Heart right ventricle (tissue), 16 donors: ENCODE measurements at regions not wholly inside any gene's neighbourhood (a gene's known extent, or its start where the extent isn't known, plus 50 kb on each side); places are given as distances from the start of the nearest gene placed in this dataset.
A peak's percentile ranks its signal among the peaks of the same experiment; 100 is the strongest.

Source experiments
- ATAC-seq, 8 donors: fragments of 200-7000 bp; cut with Tn5 transposase; one replicate each; pipeline ENCODE4 v1.9.1; 2020; ENCODE audit warnings: mild to moderate bottlenecking in 8 of 8, moderate library complexity in 8 of 8, moderate number of reproducible peaks in 1 of 8
- DNase-seq, 2 donors: peaks; one replicate each; pipeline ENCODE4 v3.0.0-alpha.2; 2020
- H3K27ac ChIP-seq, 10 donors: fragments of 200-600 bp; sonication (generic) in 2 of 10; one replicate each; pipeline versions ENCODE4 v1.5.0 to v1.8.0; 2020 to 2022; ENCODE audit warnings: mild to moderate bottlenecking in 3 of 10
- H3K27me3 ChIP-seq, 7 donors: fragments of 200-600 bp; one replicate each; pipeline ENCODE4 v1.8.0; 2021 to 2022; ENCODE audit warnings: mild to moderate bottlenecking in 2 of 7
- H3K36me3 ChIP-seq, 9 donors: fragments of 200-600 bp; sonication (generic) in 1 of 9; one replicate each; pipeline versions ENCODE4 v1.5.0 to v1.8.0; 2020 to 2022; ENCODE audit warnings: mild to moderate bottlenecking in 2 of 9
- H3K4me1 ChIP-seq, 9 donors: fragments of 200-600 bp; sonication (generic) in 1 of 9; one replicate each; pipeline versions ENCODE4 v1.5.0 to v1.8.0; 2020 to 2022; ENCODE audit warnings: mild to moderate bottlenecking in 4 of 9
- H3K4me3 ChIP-seq, 10 donors: fragments of 200-600 bp; sonication (generic) in 2 of 10; one replicate each; pipeline versions ENCODE4 v1.5.0 to v1.8.0; 2020 to 2022; ENCODE audit warnings: mild to moderate bottlenecking in 7 of 10, moderate library complexity in 2 of 10
- H3K9me3 ChIP-seq, 11 donors: fragments of 200-600 bp in 10 of 11; sonication (generic) in 2 of 11; one replicate each; pipeline versions ENCODE4 v1.5.0 to v1.8.0; 2013 to 2022; ENCODE audit warnings: mild to moderate bottlenecking in 2 of 11, control low read depth in 1 of 11, moderate library complexity in 1 of 11
- WGBS, 2 donors: extraction: QIAGEN DNeasy Blood & Tissue Kit; methylation state at CpG; one replicate each; pipeline ENCODE4 v1.1.7; 2013; ENCODE audit warnings: inconsistent platforms in 1 of 2; 5-methylcytosine and 5-hydroxymethylcytosine counted together
- intact Hi-C, 10 donors: fragments of 100-400 bp; cut with DNase I; formaldehyde crosslinking; loops; one replicate each; pipeline versions ENCODE4 v1.11.1 to v1.14.2; 2022
- TF ChIP-seq, protein P1 (sequence below), 9 donors: fragments of 200-600 bp; sonication (generic) in 2 of 9; IDR thresholded peaks; one replicate each; pipeline versions ENCODE4 v1.5.0 to v1.8.0; 2021 to 2022; ENCODE audit warnings: antibody characterized with exemption in 9 of 9, mild to moderate bottlenecking in 5 of 9, moderate library complexity in 1 of 9
- donor health status: Arrhythmogenic right ventricular cardiomyopathy.
- donor health status: ischemic (EF 13 %, LVEDD 7.1; RV severe dilation, severe dysfunction).
- donor health status: healthy with polysubstance abuse.
- donor health status: DM: no; HTN: yes; CAD: no.
- donor health status: DM: no; HTN: no; CAD: no.
- donor health status: ischemic (EF 25% LVEDD 6.9; RV normal size, moderate dysfunction).
- donor health status: ischemic (EF 25% LVEDD 5.7; RV mildly dilated, moderate dysfunction).
- donor health status: healthy.
- donor health status: DM: yes; HTN: yes; CAD: no.
- donor health status: Ischemic cardiomyopathy.
- donor health status: ischemic (EF 35%, LVEDD 5.7; RV mildly dilated, moderate dysfunction).
- donor health status: nonischemic (EF 11% LVEDD 7.7; RV severe dilation, severe dysfunction).
- donor health status: DM: yes; HTN: yes; CAD: no.
- donor health status: PGD.
- donor health status: ischemic (EF 29% LVEDD 5.4; RV normal size, mild dysfunction).
- donor health status: nonischemic (EF 23%, LVEDD 6.1; RV moderate dilation, normal function).

- no peak for DNase-seq
- TF ChIP-seq, protein P1, sequence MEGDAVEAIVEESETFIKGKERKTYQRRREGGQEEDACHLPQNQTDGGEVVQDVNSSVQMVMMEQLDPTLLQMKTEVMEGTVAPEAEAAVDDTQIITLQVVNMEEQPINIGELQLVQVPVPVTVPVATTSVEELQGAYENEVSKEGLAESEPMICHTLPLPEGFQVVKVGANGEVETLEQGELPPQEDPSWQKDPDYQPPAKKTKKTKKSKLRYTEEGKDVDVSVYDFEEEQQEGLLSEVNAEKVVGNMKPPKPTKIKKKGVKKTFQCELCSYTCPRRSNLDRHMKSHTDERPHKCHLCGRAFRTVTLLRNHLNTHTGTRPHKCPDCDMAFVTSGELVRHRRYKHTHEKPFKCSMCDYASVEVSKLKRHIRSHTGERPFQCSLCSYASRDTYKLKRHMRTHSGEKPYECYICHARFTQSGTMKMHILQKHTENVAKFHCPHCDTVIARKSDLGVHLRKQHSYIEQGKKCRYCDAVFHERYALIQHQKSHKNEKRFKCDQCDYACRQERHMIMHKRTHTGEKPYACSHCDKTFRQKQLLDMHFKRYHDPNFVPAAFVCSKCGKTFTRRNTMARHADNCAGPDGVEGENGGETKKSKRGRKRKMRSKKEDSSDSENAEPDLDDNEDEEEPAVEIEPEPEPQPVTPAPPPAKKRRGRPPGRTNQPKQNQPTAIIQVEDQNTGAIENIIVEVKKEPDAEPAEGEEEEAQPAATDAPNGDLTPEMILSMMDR (IDR thresholded peaks at IDR 0.05): no peak
- intact Hi-C loops: no loop called here
- Histone ChIP-seq H3K36me3 (no peaks in the 10 kb centered on the region), H3K4me3 (no peak overlapping the region), H3K27ac (no peak overlapping the region), H3K4me1 (peaks cover 0 to 9% (median 0%) of the 10 kb centered on the region in 9 donors), H3K27me3 (no peaks in the 10 kb centered on the region), H3K9me3 (no peaks in the 10 kb centered on the region)
- ATAC-seq: no peak
- 86 to 90% methylated on average over 6 of the region's 6 CpGs for WGBS, 2 donors
Measured at GRCh38 chr14:51473808-51474565, 177.7 kb upstream of the FRMD6 start.

DNA sequence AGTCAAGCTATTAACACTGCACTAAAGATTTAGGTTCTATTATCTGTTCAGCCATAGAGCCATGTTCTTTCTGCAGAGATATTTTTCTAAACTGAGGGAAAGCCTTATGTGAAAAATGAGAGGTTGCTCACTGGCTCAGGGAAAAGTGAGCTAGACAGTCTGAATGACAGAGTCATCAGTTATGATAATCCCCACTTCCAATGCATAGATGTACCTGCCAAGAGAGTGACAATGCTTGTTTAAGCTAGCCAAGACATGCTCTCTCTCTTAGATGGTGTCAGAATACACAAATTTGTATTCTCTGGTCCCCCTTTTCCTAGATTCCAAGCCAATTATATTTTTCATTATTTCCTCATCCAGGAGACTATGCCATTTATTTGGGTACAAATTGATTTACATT is 176.9 kb upstream of the FRMD6 start:
- DNase-seq: no peak
- no peaks in the 10 kb centered on the region for H3K27me3 ChIP-seq
- H3K36me3 ChIP-seq: no peaks in the 10 kb centered on the region
- intact Hi-C loops: no loop called here
- H3K4me3 ChIP-seq: no peak overlapping the region
- H3K27ac ChIP-seq: no peak overlapping the region
- ATAC-seq: no peak
- TF ChIP-seq, protein P1 (IDR thresholded peaks at IDR 0.05): no peak
- no peaks in the 10 kb centered on the region for H3K9me3 ChIP-seq
- H3K4me1 ChIP-seq: peaks cover 0 to 10% (median 0%) of the 10 kb centered on the region in 9 donors

- TF ChIP-seq, protein P1 (IDR thresholded peaks at IDR 0.05): no peak
- DNase-seq (no peak), ATAC-seq (no peak)
- no peaks in the 10 kb centered on the region for H3K36me3 ChIP-seq
- 80 to 84% methylated on average over 4 of the region's 4 CpGs for WGBS, 2 donors
- no peak overlapping the region for H3K27ac ChIP-seq
- intact Hi-C loops: no loop called here
- peaks cover 0 to 10% (median 3%) of the 10 kb centered on the region in 9 donors for H3K4me1 ChIP-seq
- no peaks in the 10 kb centered on the region for H3K9me3 ChIP-seq
- H3K27me3 ChIP-seq: no peaks in the 10 kb centered on the region
- no peak overlapping the region for H3K4me3 ChIP-seq
Measured at GRCh38 chr14:51478175-51478621, 173.5 kb upstream of the FRMD6 start.

DNA sequence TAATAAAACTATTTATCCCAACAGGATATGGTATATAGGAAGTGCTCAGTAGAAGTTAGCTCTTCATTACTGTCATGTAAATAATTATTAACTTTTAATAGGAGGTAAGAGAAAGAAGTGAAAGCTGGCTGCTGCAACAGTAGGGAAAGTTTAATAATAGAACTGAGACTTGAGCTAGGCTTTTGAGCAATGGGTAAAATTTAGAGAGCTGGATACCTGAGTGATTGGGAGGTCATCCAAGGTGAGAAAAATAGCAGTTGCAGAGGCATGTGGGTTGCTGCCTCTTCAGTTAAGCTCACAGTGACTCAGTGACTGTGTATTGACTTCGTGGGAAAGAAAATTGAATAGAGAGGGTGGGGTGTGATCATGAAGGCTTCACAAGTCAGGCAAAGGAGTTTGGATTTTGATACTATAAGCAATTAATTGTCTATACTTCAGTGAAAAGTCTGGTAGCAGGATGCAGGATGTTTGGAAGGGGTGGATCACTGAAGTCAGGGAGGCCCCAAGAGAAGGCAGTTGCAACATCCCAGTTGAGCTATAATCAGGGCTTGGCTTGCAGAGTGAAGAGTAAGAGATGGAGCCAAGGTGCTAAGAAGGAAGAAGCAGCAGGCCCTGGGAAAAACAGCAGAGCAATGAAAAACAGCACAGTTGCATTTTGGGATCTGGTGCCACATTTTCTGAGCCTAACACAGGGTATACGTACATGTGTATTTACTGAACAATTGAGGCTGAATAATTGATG is 172.0 kb upstream of the FRMD6 start:
- peak in 7 of 8 donors; percentile 58 to 94 (median 71) for ATAC-seq
- no peaks in the 10 kb centered on the region for H3K36me3 ChIP-seq
- no peaks in the 10 kb centered on the region for H3K9me3 ChIP-seq
- H3K4me1 ChIP-seq: peaks cover 0 to 8% (median 0%) of the 10 kb centered on the region in 9 donors
- no peak overlapping the region for H3K27ac ChIP-seq
- peak in 1 of 2 donors; percentile 18 for DNase-seq
- H3K4me3 ChIP-seq: no peak overlapping the region
- intact Hi-C loops: no loop called here
- WGBS, 2 donors: 77 to 80% methylated on average over 2 of the region's 2 CpGs
- TF ChIP-seq, protein P1 (IDR thresholded peaks at IDR 0.05): no peak
- no peaks in the 10 kb centered on the region for H3K27me3 ChIP-seq
